Aorta (tissue), 5 donors: ENCODE measurements at regions not wholly inside any gene's neighbourhood (a gene's known extent, or its start where the extent isn't known, plus 50 kb on each side); places are given as distances from the start of the nearest gene placed in this dataset.

ENCODE experiments used
- ATAC-seq: fragments of 200-7000 bp; cut with Tn5 transposase; one replicate; pipeline ENCODE4 v1.9.1; 2022; ENCODE audit warnings: moderate library complexity; ENCODE audit not compliant: low FRiP score
- DNase-seq, 2 donors: peaks; one replicate each; pipeline ENCODE4 v3.0.0-alpha.2; 2020
- H3K27ac ChIP-seq, 2 donors: one replicate each; pipeline ENCODE4 v1.5.1; 2013; ENCODE audit warnings: low read length in 2 of 2, mild to moderate bottlenecking in 2 of 2, moderate library complexity in 2 of 2, control low read depth in 1 of 2, inconsistent platforms in 1 of 2, low read depth in 1 of 2
- H3K27me3 ChIP-seq, 2 donors: one replicate each; pipeline ENCODE4 v1.6.1; 2013; ENCODE audit warnings: control low read depth in 1 of 2, low read length in 1 of 2, mild to moderate bottlenecking in 1 of 2, moderate library complexity in 1 of 2; ENCODE audit not compliant: insufficient read depth in 2 of 2, control insufficient read depth in 1 of 2
- H3K36me3 ChIP-seq, 2 donors: one replicate each; pipeline ENCODE4 v1.6.1; 2013; ENCODE audit warnings: control low read depth in 1 of 2, low read length in 1 of 2, mild to moderate bottlenecking in 1 of 2; ENCODE audit not compliant: insufficient read depth in 2 of 2, control insufficient read depth in 1 of 2
- H3K4me1 ChIP-seq, 2 donors: one replicate each; pipeline ENCODE4 v1.6.1; 2013; ENCODE audit warnings: low read length in 2 of 2, control low read depth in 1 of 2, mild to moderate bottlenecking in 1 of 2, moderate library complexity in 1 of 2; ENCODE audit not compliant: insufficient read depth in 2 of 2, control insufficient read depth in 1 of 2
- H3K4me3 ChIP-seq, 2 donors: one replicate each; pipeline ENCODE4 v1.5.1; 2013; ENCODE audit warnings: low read length in 2 of 2, control low read depth in 1 of 2, mild to moderate bottlenecking in 1 of 2
- H3K9me3 ChIP-seq: one replicate; pipeline ENCODE4 v1.6.1; 2013; ENCODE audit warnings: mild to moderate bottlenecking, low read length; ENCODE audit not compliant: control insufficient read depth
- WGBS, 2 donors: extraction: QIAGEN DNeasy Blood & Tissue Kit; methylation state at CpG; one replicate each; pipeline ENCODE4 v1.1.7; 2013; 5-methylcytosine and 5-hydroxymethylcytosine counted together
- intact Hi-C, 2 donors: fragments of 100-400 bp; cut with DNase I; formaldehyde crosslinking; loops; one replicate each; pipeline versions ENCODE4 v1.14.2 to v1.15.0; 2022
- donor health status: healthy with polysubstance abuse.
- donor health status: Bipolar disorder and iron deficiency.
- donor health status: DM: no; HTN: no; CAD: no.
- donor health status: DM: no; HTN: no; CAD: no.
- donor health status: DM: yes; HTN: yes; CAD: no.

GRCh38 chr4:159038536-159038935, 64.3 kb upstream of the RAPGEF2 start:
- no peak overlapping the region for H3K27ac ChIP-seq

DNA sequence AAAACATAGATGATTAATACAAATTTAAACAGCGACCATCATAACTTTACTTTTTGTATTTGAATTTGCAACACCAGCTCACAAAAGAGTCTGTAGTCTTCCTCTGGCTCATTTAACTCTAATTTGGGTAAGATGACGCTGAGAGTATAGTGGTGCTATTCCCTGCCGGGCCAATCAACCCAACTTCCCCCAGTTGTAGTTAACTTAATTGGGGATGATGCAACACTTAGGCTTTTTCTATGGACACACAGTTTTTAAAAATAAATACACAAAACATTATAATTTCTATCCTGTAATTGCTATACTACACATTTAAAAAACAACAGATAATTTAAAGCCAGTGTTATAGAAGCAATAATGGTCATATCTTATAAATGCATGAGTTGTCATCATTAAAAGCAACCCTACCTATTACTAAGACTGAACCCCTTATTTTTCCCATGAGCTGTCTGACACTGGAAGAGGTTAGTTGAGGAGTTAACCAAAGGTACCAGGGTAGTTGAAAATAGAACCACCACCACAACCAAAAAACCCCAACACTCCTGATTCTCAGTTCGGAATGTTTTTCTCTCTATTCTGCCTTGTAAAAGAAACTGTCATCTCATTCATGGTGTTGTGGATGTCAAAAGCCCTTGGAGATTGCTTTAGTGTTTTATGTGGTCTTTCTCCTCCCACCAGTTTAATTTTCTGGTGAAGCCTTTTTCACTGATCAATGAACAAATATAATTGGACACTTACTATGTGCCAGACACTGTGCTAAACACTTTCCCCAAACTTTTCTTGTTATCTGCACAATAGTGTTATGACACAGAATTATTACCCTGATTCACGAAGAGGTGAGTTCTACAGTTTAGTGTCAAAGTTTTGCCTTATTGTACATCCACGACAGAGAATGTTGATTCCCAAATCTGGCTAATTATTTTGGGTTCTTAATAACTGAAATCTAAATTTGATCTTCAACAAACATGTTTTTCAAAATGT, 61.5 kb upstream of the RAPGEF2 start:
- no peaks in the 10 kb centered on the region for H3K9me3 ChIP-seq
- no peak for DNase-seq
- H3K4me3 ChIP-seq, result no peak overlapping the region
- intact Hi-C loops, result loop anchor here in 1 of 2 donors (10.0 kb wide), 1 partner anchor 133 kb away; no protein-coding TSS in a partner anchor
- 90% methylated on average over 6 of the region's 6 CpGs for WGBS, 2 donors
- H3K27ac ChIP-seq, result no peak overlapping the region
- H3K27me3 ChIP-seq, result no peaks in the 10 kb centered on the region
- H3K36me3 ChIP-seq, result no peaks in the 10 kb centered on the region
- no peaks in the 10 kb centered on the region for H3K4me1 ChIP-seq
- ATAC-seq, result no peak

More at GRCh38 chr4:159038536-159038935, 64.3 kb upstream of the RAPGEF2 start:
- Histone ChIP-seq H3K4me3 (no peak overlapping the region), H3K4me1 (no peaks in the 10 kb centered on the region), H3K36me3 (no peaks in the 10 kb centered on the region), H3K9me3 (no peaks in the 10 kb centered on the region), H3K27me3 (no peaks in the 10 kb centered on the region)
- intact Hi-C loops, result no loop called here
- ATAC-seq, result no peak
- DNase-seq, result no peak
- WGBS, 2 donors, result 94 to 95% methylated on average over 3 of the region's 3 CpGs

- H3K4me1 ChIP-seq, result no peaks in the 10 kb centered on the region
- no peaks in the 10 kb centered on the region for H3K9me3 ChIP-seq
- WGBS, 2 donors, result 57 to 60% methylated on average over 5 of the region's 5 CpGs
- no peaks in the 10 kb centered on the region for H3K27me3 ChIP-seq
- H3K4me3 ChIP-seq, result no peak overlapping the region
- no peak for ATAC-seq
- no peaks in the 10 kb centered on the region for H3K36me3 ChIP-seq
- DNase-seq, result no peak
- intact Hi-C loops, result loop anchor here in 1 of 2 donors (10.0 kb wide), 1 partner anchor 133 kb away; no protein-coding TSS in a partner anchor
- no peak overlapping the region for H3K27ac ChIP-seq
Observed at GRCh38 chr4:159042097-159042605, 60.7 kb upstream of the RAPGEF2 start.

DNA sequence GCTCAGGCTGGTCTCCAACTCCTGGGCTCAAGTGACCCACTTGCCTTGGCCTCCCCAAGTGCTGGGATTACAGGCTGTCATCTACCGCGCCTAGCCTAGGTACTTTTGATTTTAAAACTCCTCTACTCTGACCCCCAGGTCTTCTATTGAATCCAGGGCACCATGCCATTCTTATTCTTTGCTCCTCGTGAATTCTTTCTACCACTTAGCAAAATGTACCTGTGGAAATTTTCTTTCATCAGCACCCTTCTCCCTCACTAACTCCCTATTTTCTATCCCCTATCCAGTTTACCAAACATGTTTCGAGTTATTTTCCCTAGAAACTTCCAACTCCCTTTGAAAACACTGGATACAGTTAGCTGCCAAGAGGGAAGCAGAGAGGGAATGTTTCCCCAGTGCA, 60.0 kb upstream of the RAPGEF2 start:
- no peak overlapping the region for H3K27ac ChIP-seq
- no peak overlapping the region for H3K4me3 ChIP-seq
- no peak for ATAC-seq
- peaks cover 0 to 5% of the 10 kb centered on the region in 2 donors for H3K4me1 ChIP-seq
- no peaks in the 10 kb centered on the region for H3K36me3 ChIP-seq
- no peaks in the 10 kb centered on the region for H3K27me3 ChIP-seq
- DNase-seq, result no peak
- 52 to 60% methylated on average over 4 of the region's 4 CpGs for WGBS, 2 donors
- H3K9me3 ChIP-seq, result no peaks in the 10 kb centered on the region
- intact Hi-C loops, result loop anchor here in 1 of 2 donors (10.0 kb wide), 1 partner anchor 132 kb away; no protein-coding TSS in a partner anchor

DNA sequence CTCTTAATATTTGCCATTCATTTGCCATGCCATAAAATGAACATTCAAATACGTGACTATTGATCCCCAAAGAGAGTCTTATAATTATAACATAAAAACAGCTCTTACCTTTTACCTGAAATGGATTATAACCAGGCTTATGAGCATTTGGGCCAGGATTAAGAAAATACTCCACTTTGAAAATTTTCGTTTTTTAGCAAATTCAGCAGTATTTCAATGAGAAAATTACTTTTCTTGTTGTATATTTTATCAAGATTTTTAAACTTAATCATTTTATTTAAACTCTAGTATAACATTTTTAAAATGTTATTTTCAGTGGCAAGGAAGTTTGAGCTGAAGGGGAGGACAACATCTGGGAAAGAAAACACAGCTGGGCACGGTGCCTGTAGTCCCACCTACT, 59.0 kb upstream of the RAPGEF2 start:
- Histone ChIP-seq H3K36me3 (no peaks in the 10 kb centered on the region), H3K27ac (no peak overlapping the region), H3K9me3 (no peaks in the 10 kb centered on the region), H3K4me3 (no peak overlapping the region), H3K27me3 (no peaks in the 10 kb centered on the region), H3K4me1 (peaks cover 0 to 6% of the 10 kb centered on the region in 2 donors)
- intact Hi-C loops, result loop anchor here in 1 of 2 donors (10.0 kb wide), 1 partner anchor 131 kb away; no protein-coding TSS in a partner anchor
- ATAC-seq, result no peak
- 73 to 78% methylated on average over 3 of the region's 3 CpGs for WGBS, 2 donors
- DNase-seq, result no peak

DNA sequence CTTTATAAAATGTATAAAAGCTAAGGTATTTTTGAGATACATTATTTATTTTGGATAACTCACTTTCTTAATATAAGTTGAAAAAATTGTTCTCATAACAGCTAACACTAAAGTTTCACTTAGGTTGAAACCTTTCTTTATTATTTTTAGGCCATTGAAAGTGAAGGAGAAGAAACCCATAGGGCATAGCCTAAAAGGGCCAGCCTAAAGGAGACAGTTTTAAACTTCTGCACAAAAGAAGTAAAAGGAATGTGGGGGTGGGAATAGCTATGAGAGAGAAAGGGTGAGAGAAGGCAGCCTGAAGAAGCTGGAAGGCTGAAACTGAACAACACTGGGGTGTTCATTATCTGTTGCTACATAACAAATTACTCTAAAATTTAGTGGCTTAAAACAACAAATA, 57.6 kb upstream of the RAPGEF2 start:
- peaks cover 0 to 6% of the 10 kb centered on the region in 2 donors for H3K4me1 ChIP-seq
- no peaks in the 10 kb centered on the region for H3K9me3 ChIP-seq
- H3K4me3 ChIP-seq, result no peak overlapping the region
- no peaks in the 10 kb centered on the region for H3K36me3 ChIP-seq
- ATAC-seq (no peak), DNase-seq (no peak)
- intact Hi-C loops, result loop anchor here in 1 of 2 donors (10.0 kb wide), 1 partner anchor 129 kb away; no protein-coding TSS in a partner anchor
- no peak overlapping the region for H3K27ac ChIP-seq
- no peaks in the 10 kb centered on the region for H3K27me3 ChIP-seq

GRCh38 chr4:159046683-159047082, 56.2 kb upstream of the RAPGEF2 start:
- intact Hi-C loops, result loop anchor here in 1 of 2 donors (10.0 kb wide), 1 partner anchor 128 kb away; no protein-coding TSS in a partner anchor
- no peaks in the 10 kb centered on the region for H3K36me3 ChIP-seq
- WGBS, 2 donors, result 83 to 87% methylated on average over 6 of the region's 6 CpGs

GRCh38 chr4:159047478-159048165, 55.3 kb upstream of the RAPGEF2 start:
- Histone ChIP-seq H3K4me3 (no peak overlapping the region), H3K36me3 (no peaks in the 10 kb centered on the region), H3K9me3 (no peaks in the 10 kb centered on the region), H3K27me3 (no peaks in the 10 kb centered on the region), H3K4me1 (peaks cover 0 to 6% of the 10 kb centered on the region in 2 donors), H3K27ac (no peak overlapping the region)
- intact Hi-C loops, result loop anchor here in 1 of 2 donors (10.0 kb wide), 1 partner anchor 127 kb away; no protein-coding TSS in a partner anchor
- DNase-seq, result no peak
- WGBS, 2 donors, result 44 to 50% methylated on average over 7 of the region's 7 CpGs
- no peak for ATAC-seq

More at GRCh38 chr4:159046683-159047082, 56.2 kb upstream of the RAPGEF2 start:
- DNase-seq (no peak), ATAC-seq (no peak)
- no peaks in the 10 kb centered on the region for H3K27me3 ChIP-seq
- peaks cover 0 to 6% of the 10 kb centered on the region in 2 donors for H3K4me1 ChIP-seq
- H3K4me3 ChIP-seq, result no peak overlapping the region
- H3K9me3 ChIP-seq, result no peaks in the 10 kb centered on the region
- H3K27ac ChIP-seq, result no peak overlapping the region
